Activated CD8-positive, alpha-beta memory T cell treated with anti-CD3 and anti-CD28 coated beads, Interleukin-2, amount 10 ng/mL, durations not matched to agents 7 days and 5 days (primary cell): ENCODE measurements at regions not wholly inside any gene's neighbourhood (a gene's known extent, or its start where the extent isn't known, plus 50 kb on each side); places are given as distances from the start of the nearest gene placed in this dataset.

Experiments used
- ATAC-seq: fragments of 150-1000 bp; cut with Tn5 transposase; one replicate; pipeline ENCODE4 v1.10.0; 2021; ENCODE audit warnings: moderate library complexity
- CTCF ChIA-PET: fragments of 350-600 bp; sonication (Branson Sonifier 250); formaldehyde crosslinking; loops from one replicate; lab custom pipeline; 2021; ENCODE audit warnings: antibody characterized with exemption; lab: Charles Lee
- DNase-seq: peaks from one replicate; pipeline ENCODE4 v3.0.0-alpha.2; 2020
- H3K27ac Mint-ChIP-seq: one replicate; pipeline ENCODE4 v1.8.0; 2021; ENCODE audit warnings: mild to moderate bottlenecking, mixed read lengths
- H3K27me3 Mint-ChIP-seq: one replicate; pipeline ENCODE4 v1.8.0; 2021; ENCODE audit warnings: mixed read lengths
- H3K36me3 Mint-ChIP-seq: one replicate; pipeline ENCODE4 v1.8.0; 2021; ENCODE audit warnings: mild to moderate bottlenecking, mixed read lengths
- H3K4me1 Mint-ChIP-seq: one replicate; pipeline ENCODE4 v1.8.0; 2021; ENCODE audit warnings: mixed read lengths
- H3K4me3 Mint-ChIP-seq: one replicate; pipeline ENCODE4 v1.8.0; 2021; ENCODE audit warnings: mild to moderate bottlenecking, moderate library complexity, mixed read lengths
- H3K9me3 Mint-ChIP-seq: one replicate; pipeline ENCODE4 v1.8.0; 2022; ENCODE audit warnings: low read depth, mixed read lengths

GRCh38 chr12:75848961-75849360, 182.6 kb downstream of the PHLDA1 start:
- Mint-ChIP-seq H3K27me3 (peaks cover 18% of the 10 kb centered on the region), H3K27ac (no peak overlapping the region), H3K36me3 (peaks cover 7% of the 10 kb centered on the region), H3K4me3 (no peak overlapping the region), H3K9me3 (peaks cover 8% of the 10 kb centered on the region), H3K4me1 (peaks cover 10% of the 10 kb centered on the region)
- CTCF ChIA-PET: no interaction called here
- ATAC-seq (no peak), DNase-seq (no peak)

GRCh38 chr12:75848431-75848925, 183.1 kb downstream of the PHLDA1 start:
- Mint-ChIP-seq H3K9me3 (peaks cover 8% of the 10 kb centered on the region), H3K27ac (no peak overlapping the region), H3K27me3 (peaks cover 15% of the 10 kb centered on the region), H3K36me3 (peaks cover 8% of the 10 kb centered on the region), H3K4me3 (no peak overlapping the region), H3K4me1 (peaks cover 10% of the 10 kb centered on the region)
- CTCF ChIA-PET: no interaction called here
- DNase-seq (no peak), ATAC-seq (no peak)

GRCh38 chr12:75846102-75846501, 185.5 kb downstream of the PHLDA1 start:
- no peak overlapping the region for H3K27ac Mint-ChIP-seq
- H3K4me3 Mint-ChIP-seq: no peak overlapping the region
- CTCF ChIA-PET: no interaction called here
- peaks cover 8% of the 10 kb centered on the region for H3K9me3 Mint-ChIP-seq
- H3K27me3 Mint-ChIP-seq: no peaks in the 10 kb centered on the region
- ATAC-seq: no peak
- H3K4me1 Mint-ChIP-seq: peaks cover 10% of the 10 kb centered on the region
- peaks cover 9% of the 10 kb centered on the region for H3K36me3 Mint-ChIP-seq
- DNase-seq: no peak

GRCh38 chr12:75844985-75845384, 186.6 kb downstream of the PHLDA1 start:
- H3K36me3 Mint-ChIP-seq: peaks cover 6% of the 10 kb centered on the region
- H3K27me3 Mint-ChIP-seq: no peaks in the 10 kb centered on the region
- no peak overlapping the region for H3K4me3 Mint-ChIP-seq
- no peak overlapping the region for H3K27ac Mint-ChIP-seq
- H3K9me3 Mint-ChIP-seq: peaks cover 8% of the 10 kb centered on the region
- CTCF ChIA-PET: interaction anchor here (0.7 kb wide), 1 partner anchor 9 kb away, joined by 3 read pairs; no protein-coding TSS in a partner anchor
- H3K4me1 Mint-ChIP-seq: peaks cover 5% of the 10 kb centered on the region
- DNase-seq (no peak), ATAC-seq (no peak)

GRCh38 chr12:75844049-75844770, 187.4 kb downstream of the PHLDA1 start:
- H3K36me3 Mint-ChIP-seq: peaks cover 4% of the 10 kb centered on the region
- H3K4me1 Mint-ChIP-seq: peaks cover 3% of the 10 kb centered on the region
- peaks cover 8% of the 10 kb centered on the region for H3K9me3 Mint-ChIP-seq
- H3K4me3 Mint-ChIP-seq: no peak overlapping the region
- ATAC-seq: no peak
- H3K27me3 Mint-ChIP-seq: no peaks in the 10 kb centered on the region
- no peak for DNase-seq
- CTCF ChIA-PET: interaction anchor here (0.7 kb wide), 1 partner anchor 10 kb away, joined by 3 read pairs; no protein-coding TSS in a partner anchor
- H3K27ac Mint-ChIP-seq: no peak overlapping the region

- CTCF ChIA-PET: no interaction called here
- H3K36me3 Mint-ChIP-seq: peaks cover 5% of the 10 kb centered on the region
- H3K9me3 Mint-ChIP-seq: peaks cover 8% of the 10 kb centered on the region
- no peak overlapping the region for H3K27ac Mint-ChIP-seq
- no peaks in the 10 kb centered on the region for H3K4me1 Mint-ChIP-seq
- ATAC-seq (no peak), DNase-seq (no peak)
- H3K27me3 Mint-ChIP-seq: no peaks in the 10 kb centered on the region
- no peak overlapping the region for H3K4me3 Mint-ChIP-seq
These were observed 189.5 kb downstream of the PHLDA1 start for GRCh38 chr12:75842090-75842489.

- Mint-ChIP-seq H3K36me3 (peaks cover 3% of the 10 kb centered on the region), H3K4me3 (no peak overlapping the region), H3K9me3 (peaks cover 4% of the 10 kb centered on the region), H3K27me3 (no peaks in the 10 kb centered on the region), H3K4me1 (no peaks in the 10 kb centered on the region), H3K27ac (no peak overlapping the region)
- ATAC-seq: no peak
- no peak for DNase-seq
- CTCF ChIA-PET: no interaction called here
These were observed 190.6 kb downstream of the PHLDA1 start for GRCh38 chr12:75840994-75841355.

- Mint-ChIP-seq H3K4me3 (no peak overlapping the region), H3K9me3 (no peaks in the 10 kb centered on the region), H3K27me3 (no peaks in the 10 kb centered on the region), H3K4me1 (no peaks in the 10 kb centered on the region), H3K36me3 (peaks cover 2% of the 10 kb centered on the region), H3K27ac (no peak overlapping the region)
- CTCF ChIA-PET: no interaction called here
- ATAC-seq: no peak
- no peak for DNase-seq
These were observed 193.3 kb downstream of the PHLDA1 start for GRCh38 chr12:75838309-75838708.

- H3K27me3 Mint-ChIP-seq: no peaks in the 10 kb centered on the region
- CTCF ChIA-PET: interaction anchor here (1.2 kb wide), 1 partner anchor 183 kb away, joined by 3 read pairs; no protein-coding TSS in a partner anchor
- no peak overlapping the region for H3K4me3 Mint-ChIP-seq
- DNase-seq: no peak
- peaks cover 2% of the 10 kb centered on the region for H3K36me3 Mint-ChIP-seq
- H3K27ac Mint-ChIP-seq: no peak overlapping the region
- ATAC-seq: no peak
- H3K4me1 Mint-ChIP-seq: no peaks in the 10 kb centered on the region
- H3K9me3 Mint-ChIP-seq: no peaks in the 10 kb centered on the region
These were observed 193.9 kb downstream of the PHLDA1 start for GRCh38 chr12:75837700-75838099.

GRCh38 chr12:75836533-75836932, 195.0 kb downstream of the PHLDA1 start:
- CTCF ChIA-PET: no interaction called here

GRCh38 chr12:75834591-75834990, 197.0 kb downstream of the PHLDA1 start:
- H3K36me3 Mint-ChIP-seq: peaks cover 2% of the 10 kb centered on the region
- no peak for ATAC-seq
- H3K4me1 Mint-ChIP-seq: no peaks in the 10 kb centered on the region
- peaks cover 3% of the 10 kb centered on the region for H3K9me3 Mint-ChIP-seq
- CTCF ChIA-PET: no interaction called here
- no peaks in the 10 kb centered on the region for H3K27me3 Mint-ChIP-seq
- no peak overlapping the region for H3K4me3 Mint-ChIP-seq
- DNase-seq: no peak
- H3K27ac Mint-ChIP-seq: no peak overlapping the region

More at GRCh38 chr12:75836533-75836932, 195.0 kb downstream of the PHLDA1 start:
- Mint-ChIP-seq H3K4me3 (no peak overlapping the region), H3K9me3 (no peaks in the 10 kb centered on the region), H3K27me3 (no peaks in the 10 kb centered on the region), H3K27ac (no peak overlapping the region), H3K36me3 (peaks cover 2% of the 10 kb centered on the region), H3K4me1 (no peaks in the 10 kb centered on the region)
- DNase-seq: no peak
- no peak for ATAC-seq

- DNase-seq (no peak), ATAC-seq (no peak)
- peaks cover 5% of the 10 kb centered on the region for H3K9me3 Mint-ChIP-seq
- CTCF ChIA-PET: no interaction called here
- no peak overlapping the region for H3K4me3 Mint-ChIP-seq
- H3K27me3 Mint-ChIP-seq: no peaks in the 10 kb centered on the region
- H3K36me3 Mint-ChIP-seq: peaks cover 1% of the 10 kb centered on the region
- H3K27ac Mint-ChIP-seq: no peak overlapping the region
- no peaks in the 10 kb centered on the region for H3K4me1 Mint-ChIP-seq
These were observed 198.3 kb downstream of the PHLDA1 start for GRCh38 chr12:75833268-75833667.

GRCh38 chr12:75831402-75831801, 200.2 kb downstream of the PHLDA1 start:
- Mint-ChIP-seq H3K27me3 (no peaks in the 10 kb centered on the region), H3K4me3 (no peak overlapping the region), H3K36me3 (peaks cover 3% of the 10 kb centered on the region), H3K4me1 (no peaks in the 10 kb centered on the region), H3K9me3 (peaks cover 5% of the 10 kb centered on the region), H3K27ac (no peak overlapping the region)
- DNase-seq (no peak), ATAC-seq (no peak)
- CTCF ChIA-PET: interaction anchor here (1.2 kb wide), 1 partner anchor 200 kb away, joined by 6 read pairs; the partner anchor contains the start of gene PHLDA1

GRCh38 chr12:75827061-75827460, 204.5 kb downstream of the PHLDA1 start:
- CTCF ChIA-PET: no interaction called here
- Mint-ChIP-seq H3K9me3 (peaks cover 5% of the 10 kb centered on the region), H3K4me1 (peaks cover 3% of the 10 kb centered on the region), H3K36me3 (peaks cover 3% of the 10 kb centered on the region), H3K4me3 (no peak overlapping the region), H3K27ac (no peak overlapping the region), H3K27me3 (peaks cover 12% of the 10 kb centered on the region)
- ATAC-seq (no peak), DNase-seq (no peak)
